Activated CD4-positive, alpha-beta T cell treated with anti-CD3 and anti-CD28 coated beads for 4 hours (primary cell): ENCODE measurements at regions not wholly inside any gene's neighbourhood (a gene's known extent, or its start where the extent isn't known, plus 50 kb on each side); places are given as distances from the start of the nearest gene placed in this dataset.
"Not testable (repeated sequence)": the region's sequence is repeated elsewhere in the genome, so short reads cannot be mapped to it uniquely, and the experiment has no call there.

Source experiments
- DNase-seq, 2 donors: peaks; one replicate each; pipeline ENCODE4 v3.0.0-alpha.2; 2020

DNA sequence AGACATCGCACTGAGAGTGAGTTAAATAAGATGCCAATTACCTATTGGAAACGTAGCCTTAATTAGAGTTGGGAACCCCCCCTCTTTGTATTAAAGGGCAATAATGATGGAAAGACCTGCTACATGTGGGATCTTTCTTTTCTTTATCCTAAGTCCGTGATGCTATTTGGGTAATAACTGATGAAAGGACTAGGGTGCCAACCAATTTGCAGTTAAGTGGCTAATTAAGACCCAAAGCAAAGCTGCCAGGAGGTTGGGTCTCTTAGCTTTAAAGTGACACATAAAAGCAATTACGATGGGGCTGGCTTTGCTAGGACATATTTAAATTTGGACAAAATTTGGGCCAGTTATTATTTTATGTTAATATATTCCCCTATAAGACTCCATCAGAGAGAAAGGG is 728.8 kb downstream of the NR2F1-AS1 start:
- DNase-seq: no peak

DNA sequence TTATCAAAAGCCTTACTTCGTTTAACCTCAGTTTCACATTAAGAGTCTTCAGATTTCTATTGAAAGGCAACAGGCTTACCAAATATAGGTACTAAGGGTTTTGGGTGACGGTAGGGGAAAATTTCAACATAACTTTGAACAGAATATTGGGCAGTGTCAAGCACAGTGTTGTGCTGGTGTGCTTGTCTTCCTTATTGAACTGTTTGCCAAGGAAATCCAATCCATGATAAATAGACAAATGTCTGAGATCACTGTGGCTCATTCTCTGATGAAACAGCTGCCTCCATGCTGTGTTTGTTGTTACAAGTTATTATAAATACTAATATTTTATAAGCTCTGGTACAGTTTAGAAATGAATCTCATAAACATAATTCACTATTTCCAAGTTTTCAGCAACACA is 730.1 kb downstream of the NR2F1-AS1 start:
- DNase-seq: no peak

DNA sequence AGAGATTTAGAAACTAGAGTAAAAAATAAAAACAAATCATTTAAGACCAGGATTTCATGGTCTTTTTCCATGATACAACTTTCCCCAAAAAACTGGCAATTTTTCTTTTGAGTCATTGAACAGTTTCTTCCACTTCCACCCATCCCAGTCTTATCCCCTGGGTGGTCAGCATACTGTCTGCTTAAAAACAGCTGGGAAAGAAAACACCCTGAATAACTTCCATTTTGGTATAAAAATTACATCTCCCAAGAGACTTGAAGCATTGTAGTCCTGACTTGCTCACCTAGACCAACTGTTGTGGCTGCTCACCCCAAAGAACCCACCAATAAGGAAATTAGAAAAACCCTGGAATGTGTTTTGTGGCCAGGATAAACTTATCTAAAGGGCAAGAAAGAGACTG is 731.3 kb downstream of the NR2F1-AS1 start:
- DNase-seq: no peak

DNA sequence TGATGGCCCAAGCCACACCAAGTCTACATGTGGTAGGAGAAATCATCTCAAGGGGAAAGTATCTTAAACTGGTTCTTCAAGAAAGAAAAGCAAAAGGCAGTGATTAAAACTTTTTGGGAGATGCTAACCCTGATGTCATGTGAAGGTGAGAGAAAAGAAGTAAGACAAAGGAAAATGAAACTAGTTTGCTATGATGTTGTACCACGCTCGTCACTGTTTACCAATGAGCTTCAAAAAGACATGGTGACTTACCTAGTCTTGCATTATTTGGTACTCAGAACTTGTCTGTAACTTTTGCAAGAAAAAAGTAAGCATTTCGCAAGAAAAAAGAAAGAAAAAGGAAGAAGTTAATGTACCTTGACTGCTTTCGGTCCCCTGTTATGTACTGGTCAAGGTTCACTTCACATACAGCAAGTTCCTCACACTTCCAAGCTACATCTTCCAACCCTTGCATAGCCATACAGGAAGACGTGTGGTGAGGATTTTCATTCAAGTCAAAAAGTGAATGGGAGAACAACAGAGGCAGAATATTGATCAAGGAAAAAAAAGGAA is 739.3 kb downstream of the NR2F1-AS1 start:
- DNase-seq: no peak

DNA sequence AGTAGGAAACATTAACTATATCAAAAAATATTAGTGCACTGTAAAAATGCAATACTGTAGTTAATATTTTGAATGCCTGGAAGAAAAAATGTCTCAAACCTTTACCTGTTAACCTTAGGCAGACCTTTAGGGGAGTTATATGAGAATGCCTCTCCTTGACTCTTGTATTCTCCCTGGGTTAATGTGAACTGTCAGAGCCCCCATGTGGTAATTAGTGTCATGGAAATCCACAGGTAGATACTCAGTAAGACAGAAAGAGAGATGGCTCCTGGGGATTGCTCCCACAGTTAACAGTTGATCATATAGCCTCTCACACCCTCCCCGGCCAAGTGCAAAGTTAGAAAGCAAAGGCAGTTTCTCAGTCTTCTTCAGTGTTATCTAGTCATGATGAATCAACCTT is 742.8 kb downstream of the NR2F1-AS1 start:
- DNase-seq: no peak

DNA sequence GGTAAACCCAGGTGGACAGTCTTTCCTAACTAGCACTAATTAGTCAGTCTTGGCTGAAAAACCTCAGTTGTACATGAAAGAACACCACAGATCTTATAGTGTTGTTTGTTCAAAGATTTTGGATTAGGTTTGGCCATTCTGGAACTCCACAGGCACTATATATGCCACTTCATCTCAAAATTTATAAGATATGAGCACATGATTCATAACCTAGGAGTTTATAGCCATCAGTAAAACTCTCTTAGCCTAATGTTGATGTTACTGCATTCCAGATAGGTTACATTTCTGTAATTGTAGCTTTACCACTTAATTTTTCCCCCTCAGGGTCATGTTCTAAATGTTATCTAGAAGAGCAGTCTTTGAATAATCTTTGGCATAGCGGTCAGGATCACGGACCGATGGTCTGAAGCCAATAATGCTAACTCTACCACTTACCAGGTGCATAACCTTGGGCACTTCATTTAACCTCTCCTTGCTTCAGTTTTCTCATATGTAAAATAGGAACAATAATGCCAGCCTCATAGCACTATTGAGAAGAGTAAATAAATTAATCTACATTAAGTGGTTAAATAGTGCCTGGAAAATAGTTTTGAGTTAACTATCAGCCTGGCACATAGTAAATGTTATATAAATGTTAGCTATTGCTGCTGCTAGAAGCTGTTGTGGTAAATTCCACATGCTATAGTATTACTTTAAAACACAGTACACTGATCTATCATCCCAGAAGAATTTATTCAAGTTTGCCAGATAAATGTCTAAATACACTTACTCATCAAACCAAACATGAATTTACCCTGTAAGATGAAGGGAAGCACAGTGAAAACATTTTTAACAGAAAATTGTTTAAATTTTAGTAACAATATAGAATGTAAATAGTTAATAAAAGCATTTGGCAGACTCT is 743.9 kb downstream of the NR2F1-AS1 start:
- DNase-seq: no peak

DNA sequence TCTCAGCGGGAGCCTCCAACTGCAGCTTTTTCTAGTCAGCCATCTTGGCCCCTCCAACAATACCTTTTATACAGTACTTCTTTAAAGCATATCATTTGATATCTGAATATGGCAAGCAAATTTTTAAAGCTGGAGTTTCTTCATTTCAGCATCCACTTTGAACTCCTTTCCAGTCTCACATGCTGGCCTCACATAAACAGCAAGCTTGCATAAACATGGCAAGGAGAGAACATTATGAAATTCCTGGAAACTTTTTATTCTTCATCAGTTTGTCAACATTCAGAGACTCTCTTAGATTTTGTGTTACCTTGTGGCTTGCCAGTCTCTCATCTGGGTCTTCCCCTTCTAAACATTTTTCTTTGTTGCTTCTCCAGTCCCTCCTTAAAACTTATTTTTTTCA is 745.3 kb downstream of the NR2F1-AS1 start:
- DNase-seq: no peak

DNA sequence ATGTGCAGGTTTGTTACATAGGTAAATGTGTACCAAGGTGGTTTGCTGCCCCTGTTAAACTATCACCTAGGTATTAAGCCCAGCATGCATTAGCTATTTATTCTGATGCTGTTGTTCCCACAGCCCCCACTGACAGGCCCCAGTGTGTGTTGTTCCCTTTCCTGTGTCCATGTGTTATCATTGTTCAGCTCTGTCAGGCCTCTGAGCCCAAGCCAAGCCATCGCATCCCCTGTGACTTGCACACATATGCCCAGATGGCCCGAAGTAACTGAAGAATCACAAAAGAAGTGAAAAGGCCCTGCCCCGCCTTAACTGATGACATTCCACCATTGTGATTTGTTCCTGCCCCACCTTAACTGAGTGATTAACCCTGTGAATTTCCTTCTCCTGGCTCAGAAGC is 757.5 kb downstream of the NR2F1-AS1 start:
- not testable (repeated sequence) for DNase-seq

DNA sequence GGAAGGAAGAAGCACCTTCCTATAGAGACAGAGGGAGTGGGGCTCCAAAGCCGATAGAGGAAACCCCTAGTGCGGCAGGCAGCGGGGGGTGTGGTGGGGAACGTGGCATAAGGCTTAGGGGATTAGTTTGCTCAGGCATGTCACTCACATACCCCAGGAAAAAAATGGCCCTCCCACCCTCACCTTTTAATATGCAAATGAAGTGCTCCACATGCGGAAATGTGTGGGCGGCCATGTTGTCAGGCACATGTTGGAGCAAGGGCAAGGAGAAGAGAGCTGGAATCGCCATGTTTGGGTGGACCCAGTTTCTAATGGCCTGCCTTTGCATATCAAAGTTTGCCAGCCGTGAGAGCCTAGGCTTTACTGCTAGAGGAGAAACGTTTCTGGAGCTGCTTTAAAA is 758.8 kb downstream of the NR2F1-AS1 start:
- no peak for DNase-seq

DNA sequence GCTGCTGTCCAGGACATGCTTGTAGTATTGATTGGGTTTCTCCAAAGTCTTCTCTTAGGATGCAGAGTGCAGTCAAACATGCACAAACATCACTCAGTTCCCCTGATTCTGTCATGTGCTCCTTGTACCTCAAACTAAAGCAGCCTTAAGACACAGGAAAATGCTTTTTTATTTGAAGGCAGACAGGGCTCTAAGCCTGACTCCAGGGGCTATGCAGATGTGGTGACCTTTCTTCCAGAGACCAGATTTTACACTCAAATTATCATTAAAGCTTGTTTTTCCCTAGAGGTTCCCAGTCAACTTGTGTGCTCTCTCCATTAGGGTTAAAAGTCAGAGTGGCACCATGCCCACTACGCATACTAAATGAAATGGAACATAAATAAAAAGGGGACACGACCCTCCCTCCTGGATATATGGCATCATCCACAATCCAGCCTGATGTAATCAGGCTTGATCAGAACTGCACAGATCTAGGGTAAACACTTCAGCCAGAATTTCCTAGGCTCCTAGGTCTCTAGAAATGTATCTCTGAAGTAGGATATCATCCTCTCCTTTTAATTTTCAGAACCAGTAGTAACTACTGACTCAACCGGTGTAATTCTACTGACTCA is 771.1 kb downstream of the NR2F1-AS1 start:
- no peak for DNase-seq

DNA sequence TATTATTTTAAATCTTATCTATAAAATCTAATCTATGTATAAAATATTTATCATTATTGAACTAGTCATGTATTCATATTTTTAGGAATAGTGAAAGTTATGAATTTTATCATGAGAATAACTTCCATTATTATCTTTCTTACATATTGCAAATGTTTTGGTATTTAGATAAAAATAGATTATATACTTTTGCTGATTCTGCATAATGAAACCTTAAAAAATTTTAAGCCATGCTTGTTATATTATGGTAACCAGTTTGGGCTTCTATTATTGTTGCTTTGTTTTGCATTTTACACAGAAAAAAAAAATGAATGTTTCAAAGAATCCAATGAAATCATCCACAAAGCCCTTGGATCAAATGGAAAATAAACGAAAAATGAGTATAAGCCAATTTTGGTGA is 772.5 kb downstream of the NR2F1-AS1 start:
- no peak for DNase-seq

DNA sequence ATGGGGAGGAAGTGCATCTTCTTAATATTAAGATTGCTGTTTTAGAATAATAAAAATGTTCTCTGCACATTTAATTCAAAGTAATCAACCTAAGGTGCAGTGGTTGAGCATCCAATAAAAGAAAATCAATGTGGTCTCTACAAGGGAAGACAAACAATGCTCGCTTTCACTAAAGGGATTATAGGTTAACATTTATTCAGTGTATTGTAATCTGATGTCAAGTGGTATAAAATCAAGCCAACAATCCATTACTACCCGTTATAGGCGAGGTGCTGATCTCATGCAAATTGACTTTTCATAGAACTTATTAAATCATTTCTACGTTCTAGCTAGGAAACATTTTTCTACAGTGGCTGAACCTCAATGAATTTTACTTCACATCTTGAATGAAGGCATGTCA is 773.9 kb downstream of the NR2F1-AS1 start:
- no peak for DNase-seq

DNA sequence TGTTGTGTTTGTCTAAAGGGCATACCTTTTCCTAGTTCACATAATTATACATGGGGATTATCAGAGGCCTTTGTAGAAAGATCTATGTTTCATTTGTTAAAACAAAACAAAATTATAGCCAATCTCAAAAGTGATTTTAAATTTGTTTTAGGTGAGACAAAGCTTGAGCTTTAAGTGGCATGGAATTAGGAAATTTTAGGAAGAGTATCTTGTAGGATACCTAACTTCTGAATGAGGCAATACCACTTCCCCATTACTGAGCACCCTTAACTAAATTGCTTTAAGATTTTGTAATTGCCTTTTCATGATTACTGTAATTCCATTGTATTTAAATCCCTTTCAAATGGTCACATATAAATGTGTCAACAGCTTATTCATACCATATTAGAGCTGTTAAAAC is 775.6 kb downstream of the NR2F1-AS1 start:
- no peak for DNase-seq

DNA sequence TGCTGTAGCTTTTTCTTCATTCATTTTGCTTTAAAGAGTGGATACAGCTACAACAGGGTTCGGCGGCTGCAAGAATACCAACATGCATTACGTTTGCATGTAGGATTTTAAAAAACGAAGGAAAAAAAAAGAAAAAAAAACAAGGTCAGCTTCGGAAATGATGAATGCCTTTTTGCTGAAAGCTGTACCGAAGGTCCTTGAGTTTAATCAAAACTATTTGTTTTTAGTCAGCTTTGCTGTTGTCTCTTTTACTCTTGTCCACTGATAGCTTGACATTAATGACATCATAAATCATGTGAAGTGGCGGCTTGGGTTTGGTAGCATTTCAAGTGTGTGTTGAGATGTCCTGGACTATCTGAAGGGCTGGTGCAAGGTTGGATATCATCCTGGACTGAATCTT is 779.1 kb downstream of the NR2F1-AS1 start:
- DNase-seq: no peak

DNA sequence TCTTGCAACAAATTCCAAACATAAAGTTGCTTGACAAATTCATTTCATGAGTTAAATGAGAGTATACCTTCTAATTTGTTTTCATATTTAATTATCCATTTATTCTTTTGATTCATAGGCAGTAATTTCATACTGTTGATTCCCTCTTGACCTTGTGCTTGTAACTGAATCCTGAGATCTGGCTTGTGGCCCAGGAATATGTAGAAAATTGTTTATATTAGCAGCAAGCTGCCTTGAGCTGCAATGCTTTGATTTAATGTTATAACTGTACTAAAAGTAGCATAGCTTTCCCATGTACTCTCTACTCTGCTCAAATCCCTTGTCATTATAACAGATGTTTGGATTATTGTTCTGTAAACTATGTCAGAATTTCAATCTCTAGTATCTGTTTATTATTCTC is 780.7 kb downstream of the NR2F1-AS1 start:
- no peak for DNase-seq

DNA sequence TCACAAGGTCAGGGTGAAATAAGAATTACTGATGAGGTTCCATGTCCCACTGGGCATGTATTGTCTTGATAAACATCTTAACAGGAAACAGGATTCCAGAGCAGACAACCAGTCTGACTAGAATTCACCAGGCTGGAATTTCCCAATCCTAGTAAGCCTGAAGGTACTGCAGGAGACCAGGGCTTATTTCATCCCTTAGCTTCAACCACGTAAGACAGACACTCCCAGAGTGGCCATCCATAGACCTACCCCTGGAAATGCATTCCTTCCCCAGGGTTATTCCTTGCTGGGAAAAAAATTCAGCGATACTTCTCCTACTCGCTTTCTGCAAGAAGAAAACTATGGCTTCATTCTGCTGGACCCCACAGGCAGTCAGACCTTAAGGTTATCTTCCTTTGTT is 785.4 kb downstream of the NR2F1-AS1 start:
- DNase-seq: no peak

DNA sequence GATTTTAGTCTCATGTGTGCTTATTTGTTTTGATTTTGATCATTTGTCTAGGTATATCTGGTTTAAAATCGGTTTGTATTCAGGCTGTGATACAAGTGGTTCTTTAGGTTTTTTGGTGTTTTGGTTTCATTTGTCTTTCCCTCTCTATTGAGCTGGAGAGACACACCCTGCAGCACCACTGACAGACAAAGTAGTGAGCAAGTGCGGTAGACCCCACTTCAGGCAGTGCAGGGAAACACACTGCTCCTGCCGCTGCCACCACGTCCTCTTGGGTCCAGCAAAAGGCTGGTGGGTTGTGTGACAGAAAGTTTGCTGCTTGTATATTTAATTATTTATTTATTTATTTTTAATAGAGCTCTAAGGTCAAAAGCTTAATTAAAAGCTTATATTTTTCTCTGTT is 801.0 kb downstream of the NR2F1-AS1 start:
- DNase-seq: no peak

DNA sequence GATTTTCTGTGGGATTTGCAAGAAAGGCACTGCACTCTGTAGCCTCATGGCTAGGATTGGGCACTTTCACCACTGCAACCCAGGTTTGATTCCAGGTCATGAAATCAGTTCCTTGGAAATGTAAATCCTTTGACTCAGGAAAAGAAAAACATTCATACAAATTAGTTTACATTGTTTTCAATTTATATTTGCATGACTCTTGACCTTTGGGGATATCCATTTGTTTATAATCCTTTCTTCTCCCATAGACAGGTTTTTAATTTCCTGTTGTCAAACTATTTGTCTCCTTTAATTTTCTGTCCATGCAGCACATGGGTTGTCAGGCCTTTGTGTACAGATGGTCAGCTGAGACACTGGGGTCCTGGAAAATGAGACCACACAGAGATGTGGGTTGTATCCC is 801.5 kb downstream of the NR2F1-AS1 start:
- DNase-seq: no peak

DNA sequence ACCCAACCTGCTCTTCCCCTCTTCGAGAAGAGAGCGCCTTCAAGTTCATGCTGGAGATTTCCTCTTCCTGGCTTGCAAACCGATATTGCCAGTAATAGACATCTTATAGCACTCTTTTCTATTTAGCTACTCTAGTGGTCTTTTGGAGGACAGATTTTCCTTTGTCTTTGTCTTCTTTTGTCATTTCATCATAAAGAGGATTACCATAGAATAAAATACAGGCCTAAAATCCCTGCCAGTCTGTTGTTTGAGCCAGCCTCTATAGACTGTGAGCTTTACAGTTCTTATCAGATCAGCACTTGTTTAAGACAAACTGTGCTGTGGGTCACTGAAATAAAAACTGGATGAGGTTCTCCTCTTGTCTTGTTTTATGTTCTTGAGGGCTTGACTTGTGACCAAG is 802.8 kb downstream of the NR2F1-AS1 start:
- DNase-seq: no peak

DNA sequence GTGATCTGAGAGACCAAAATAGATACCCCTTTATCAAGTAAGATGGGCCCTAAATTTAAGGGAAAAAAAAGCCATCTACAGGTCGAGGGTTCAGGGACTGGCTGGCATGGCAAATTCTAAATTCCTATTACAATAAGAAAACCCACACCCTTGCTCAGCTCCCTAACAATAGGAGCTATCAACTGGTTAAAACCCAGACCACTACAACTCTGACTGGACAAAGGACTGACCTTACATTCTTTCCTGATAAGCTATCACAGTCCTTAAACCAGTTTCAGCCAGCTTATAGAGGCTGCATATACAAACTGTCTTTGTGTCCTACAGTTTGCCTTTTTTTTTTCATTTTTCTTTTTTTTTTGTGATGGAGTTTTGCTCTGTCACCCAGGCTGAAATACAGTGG is 803.6 kb downstream of the NR2F1-AS1 start:
- DNase-seq: no peak

DNA sequence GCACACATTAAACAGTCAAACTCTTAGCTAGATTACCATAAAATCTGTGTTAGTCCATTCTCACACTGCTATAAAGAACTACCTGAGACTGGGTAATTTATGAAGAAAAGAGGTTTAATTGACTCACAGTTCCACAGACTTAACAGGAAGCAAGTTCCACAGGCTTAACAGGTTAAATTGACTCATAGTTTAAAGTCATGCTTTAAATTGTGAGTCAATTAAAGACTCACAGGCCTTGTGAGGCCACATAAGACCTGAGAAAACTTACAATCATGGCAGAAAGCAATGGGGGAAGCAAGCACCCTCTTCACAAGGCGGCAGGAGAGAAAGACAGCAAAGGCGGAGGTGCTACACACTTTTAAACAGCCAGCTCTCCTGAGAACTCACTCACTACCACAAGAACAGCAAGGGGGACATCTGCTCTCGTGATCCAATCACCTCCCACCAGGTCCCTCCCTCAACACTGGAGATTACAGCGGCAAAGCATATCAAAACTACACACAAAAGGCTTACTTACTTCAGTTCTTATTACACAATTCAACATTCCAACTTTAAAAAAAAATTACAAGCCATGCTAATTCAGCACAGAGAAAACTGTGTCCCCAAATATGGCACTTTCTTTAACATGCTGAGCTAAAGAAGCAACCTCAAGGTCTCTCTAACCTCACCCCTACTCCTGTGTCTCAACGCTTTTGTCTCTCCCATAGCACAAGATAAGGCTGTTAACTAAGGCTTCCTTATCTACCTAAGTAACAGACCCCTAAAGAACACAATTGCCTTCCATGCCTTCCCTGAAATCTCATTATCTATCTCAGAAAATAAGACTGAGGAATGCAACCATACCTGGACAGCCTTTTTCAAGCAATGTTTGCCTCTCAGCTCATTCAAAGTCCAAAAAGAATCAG is 805.1 kb downstream of the NR2F1-AS1 start:
- DNase-seq: no peak

DNA sequence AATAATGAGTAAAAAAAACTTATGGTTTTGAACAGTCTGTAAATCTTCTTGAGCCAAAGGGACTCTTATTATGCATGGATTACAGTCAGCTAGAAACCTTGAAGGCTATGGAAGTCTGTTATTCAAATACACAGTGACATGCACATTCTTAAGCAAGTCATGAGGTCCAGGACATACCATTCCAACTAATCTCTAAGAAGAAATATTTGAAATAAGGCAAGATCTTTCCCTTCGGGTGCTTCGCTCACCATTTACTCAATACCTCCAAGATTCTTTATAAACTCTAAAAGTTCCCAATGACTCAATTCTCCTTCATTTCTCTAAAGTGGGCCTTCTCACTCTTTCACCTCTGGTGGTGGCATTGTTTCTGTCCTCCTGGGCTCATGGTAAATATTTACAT is 811.0 kb downstream of the NR2F1-AS1 start:
- no peak for DNase-seq

DNA sequence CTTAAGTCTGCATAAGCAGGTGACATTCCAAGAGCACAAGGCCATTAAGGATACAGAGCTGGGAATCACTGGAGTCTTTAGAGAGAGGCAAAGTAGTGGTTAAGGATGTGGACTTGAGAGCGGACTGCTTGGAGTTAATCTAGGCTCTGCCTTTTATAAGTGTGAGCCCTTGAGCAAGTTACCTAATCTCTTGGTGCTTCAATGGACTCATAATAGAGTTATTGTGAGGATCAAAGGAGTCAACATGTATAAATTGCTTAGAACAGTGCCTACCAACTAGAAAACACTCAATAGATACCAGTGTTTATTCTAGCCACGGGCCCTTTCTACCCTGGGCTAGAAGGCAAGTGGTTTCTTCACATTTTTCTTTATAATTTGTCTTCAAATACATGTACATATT is 819.4 kb downstream of the NR2F1-AS1 start:
- no peak for DNase-seq
